DOHH2 (cell line): ENCODE measurements at regions not wholly inside any gene's neighbourhood (a gene's known extent, or its start where the extent isn't known, plus 50 kb on each side); places are given as distances from the start of the nearest gene placed in this dataset.

Source experiments
- H3F3A ChIP-seq: fragments of 200-600 bp; sonication (generic), shearing (Covaris generic); 2 replicates; pipeline ENCODE4 v1.6.0; 2016; ENCODE audit warnings: antibody characterized with exemption, mild to moderate bottlenecking; ENCODE audit not compliant: control insufficient read depth, insufficient read depth
- H3K27ac ChIP-seq: fragments of 200-600 bp; sonication (generic); 2 replicates; pipeline ENCODE4 v1.5.1; 2014; ENCODE audit warnings: low read depth, mild to moderate bottlenecking, low read length, moderate library complexity
- H3K27me3 ChIP-seq: fragments of 200-600 bp; sonication (generic); 2 replicates; pipeline ENCODE4 v1.6.1; 2014; ENCODE audit warnings: mild to moderate bottlenecking, low read length, mixed read lengths; ENCODE audit not compliant: control insufficient read depth
- H3K36me3 ChIP-seq: fragments of 200-600 bp; sonication (generic); 2 replicates; pipeline ENCODE4 v1.6.1; 2014; ENCODE audit warnings: mild to moderate bottlenecking, low read length, moderate library complexity, mixed read lengths; ENCODE audit not compliant: control insufficient read depth
- H3K4me1 ChIP-seq: fragments of 200-600 bp; sonication (generic); 2 replicates; pipeline ENCODE4 v1.6.1; 2014; ENCODE audit warnings: mild to moderate bottlenecking, low read length, mixed read lengths; ENCODE audit not compliant: control insufficient read depth
- H3K4me2 ChIP-seq: fragments of 200-600 bp; sonication (generic); 2 replicates; pipeline ENCODE4 v1.6.0; 2014; ENCODE audit warnings: mild to moderate bottlenecking, low read length, moderate library complexity
- H3K4me3 ChIP-seq: fragments of 200-600 bp; sonication (generic); 2 replicates; pipeline ENCODE4 v1.5.1; 2014; ENCODE audit warnings: mild to moderate bottlenecking, low read length, mixed read lengths
- H3K79me2 ChIP-seq: fragments of 200-600 bp; sonication (generic); 2 replicates; pipeline ENCODE4 v1.6.1; 2014; ENCODE audit warnings: mild to moderate bottlenecking, low read length, mixed read lengths; ENCODE audit not compliant: control insufficient read depth
- H3K9me2 ChIP-seq: fragments of 200-600 bp; sonication (generic); replicated peaks from 2 replicates; pipeline ENCODE4 v1.6.1; 2014; ENCODE audit warnings: mild to moderate bottlenecking, low read length, mixed read lengths; ENCODE audit not compliant: control insufficient read depth
- H3K9me3 ChIP-seq: fragments of 200-600 bp; sonication (generic); 2 replicates; pipeline ENCODE4 v1.6.1; 2014; ENCODE audit warnings: antibody characterized with exemption, low read length, mixed read lengths; ENCODE audit not compliant: control insufficient read depth, insufficient read depth
- H4K20me1 ChIP-seq: fragments of 200-600 bp; sonication (generic); 2 replicates; pipeline ENCODE4 v1.6.0; 2014; ENCODE audit warnings: low read depth, mild to moderate bottlenecking, antibody characterized with exemption, low read length, moderate library complexity; ENCODE audit not compliant: control insufficient read depth, insufficient read depth
- EZH2phosphoT487 ChIP-seq: fragments of 200-600 bp; sonication (generic); IDR thresholded peaks from 2 replicates; pipeline ENCODE4 v1.6.1; 2017; ENCODE audit warnings: borderline replicate concordance, mild to moderate bottlenecking, antibody characterized with exemption, low read length, moderate library complexity, mixed read lengths
- TF ChIP-seq, protein P1 (sequence below): fragments of 200-600 bp; sonication (generic); IDR thresholded peaks from one replicate; pipeline ENCODE4 v1.5.1; 2014; ENCODE audit warnings: antibody characterized with exemption, mild to moderate bottlenecking, low read depth, low read length; ENCODE audit not compliant: poor library complexity, severe bottlenecking

DNA sequence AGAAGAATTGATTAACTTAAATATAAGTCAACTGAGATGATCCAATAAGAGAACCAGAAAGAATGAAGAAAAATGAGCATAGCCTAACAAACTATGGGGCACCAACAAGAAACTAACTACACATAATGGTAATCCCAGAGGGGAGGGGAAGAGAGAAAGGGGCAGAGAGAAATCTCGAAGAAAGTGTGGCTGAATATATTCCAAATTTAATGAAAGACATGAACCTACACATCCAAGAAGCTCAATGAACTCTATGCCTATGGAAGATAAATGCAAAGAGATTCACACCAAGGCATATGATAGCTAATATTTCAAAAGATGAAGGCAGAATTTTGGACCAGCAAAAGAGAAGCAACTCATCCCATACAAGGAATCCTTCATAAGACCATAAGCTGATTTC, 649.2 kb downstream of the ZEB2 start:
- H3K4me3 ChIP-seq, result no peak overlapping the region
- no peak overlapping the region for H3K4me2 ChIP-seq
- no peak overlapping the region for H3K27ac ChIP-seq
- no peaks in the 10 kb centered on the region for H3K4me1 ChIP-seq
- no peaks in the 10 kb centered on the region for H3K27me3 ChIP-seq
- no peaks in the 10 kb centered on the region for H3K79me2 ChIP-seq
- 0 out of 2 replicates have a peak, but pooled peaks cover 2% of the 10 kb centered on the region for H3K9me3 ChIP-seq
- H3F3A ChIP-seq, result no peaks in the 10 kb centered on the region
- TF ChIP-seq, protein P1, sequence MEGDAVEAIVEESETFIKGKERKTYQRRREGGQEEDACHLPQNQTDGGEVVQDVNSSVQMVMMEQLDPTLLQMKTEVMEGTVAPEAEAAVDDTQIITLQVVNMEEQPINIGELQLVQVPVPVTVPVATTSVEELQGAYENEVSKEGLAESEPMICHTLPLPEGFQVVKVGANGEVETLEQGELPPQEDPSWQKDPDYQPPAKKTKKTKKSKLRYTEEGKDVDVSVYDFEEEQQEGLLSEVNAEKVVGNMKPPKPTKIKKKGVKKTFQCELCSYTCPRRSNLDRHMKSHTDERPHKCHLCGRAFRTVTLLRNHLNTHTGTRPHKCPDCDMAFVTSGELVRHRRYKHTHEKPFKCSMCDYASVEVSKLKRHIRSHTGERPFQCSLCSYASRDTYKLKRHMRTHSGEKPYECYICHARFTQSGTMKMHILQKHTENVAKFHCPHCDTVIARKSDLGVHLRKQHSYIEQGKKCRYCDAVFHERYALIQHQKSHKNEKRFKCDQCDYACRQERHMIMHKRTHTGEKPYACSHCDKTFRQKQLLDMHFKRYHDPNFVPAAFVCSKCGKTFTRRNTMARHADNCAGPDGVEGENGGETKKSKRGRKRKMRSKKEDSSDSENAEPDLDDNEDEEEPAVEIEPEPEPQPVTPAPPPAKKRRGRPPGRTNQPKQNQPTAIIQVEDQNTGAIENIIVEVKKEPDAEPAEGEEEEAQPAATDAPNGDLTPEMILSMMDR, result no peak
- no peak for TF ChIP-seq EZH2phosphoT487
- H4K20me1 ChIP-seq, result no peaks in the 10 kb centered on the region
- H3K36me3 ChIP-seq, result no peaks in the 10 kb centered on the region
- H3K9me2 ChIP-seq, result no peaks in the 10 kb centered on the region

DNA sequence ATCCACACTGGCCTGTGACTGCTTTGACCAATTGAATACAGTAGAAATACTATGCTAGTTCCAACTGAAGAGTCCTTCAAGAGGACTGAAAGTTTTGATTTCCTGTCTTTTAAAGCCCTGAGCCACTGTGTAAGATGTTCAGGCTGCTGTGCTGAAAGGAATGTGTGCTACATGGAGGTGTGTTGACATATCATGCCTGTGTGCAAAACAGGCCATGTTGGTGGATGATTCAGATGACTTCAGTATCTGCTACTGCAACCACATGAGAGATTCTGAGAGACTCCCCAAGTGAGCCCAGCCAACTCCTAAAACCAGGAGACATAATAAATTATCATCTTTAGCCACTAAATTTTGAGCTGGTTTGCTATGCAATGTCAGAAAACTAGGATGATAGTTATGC, 662.9 kb downstream of the ZEB2 start:
- no peaks in the 10 kb centered on the region for H4K20me1 ChIP-seq
- no peaks in the 10 kb centered on the region for H3K36me3 ChIP-seq
- no peaks in the 10 kb centered on the region for H3K9me2 ChIP-seq
- no peaks in the 10 kb centered on the region for H3F3A ChIP-seq
- no peak overlapping the region for H3K4me3 ChIP-seq
- TF ChIP-seq EZH2phosphoT487, result no peak
- no peaks in the 10 kb centered on the region for H3K79me2 ChIP-seq
- no peaks in the 10 kb centered on the region for H3K4me1 ChIP-seq
- H3K4me2 ChIP-seq, result no peak overlapping the region
- no peaks in the 10 kb centered on the region for H3K9me3 ChIP-seq
- no peaks in the 10 kb centered on the region for H3K27me3 ChIP-seq
- no peak overlapping the region for H3K27ac ChIP-seq

- Histone ChIP-seq H3K4me1 (no peaks in the 10 kb centered on the region), H3K9me3 (no peaks in the 10 kb centered on the region), H3K79me2 (no peaks in the 10 kb centered on the region), H3K9me2 (no peaks in the 10 kb centered on the region), H3K4me3 (no peak overlapping the region), H3K4me2 (no peak overlapping the region), H3K36me3 (no peaks in the 10 kb centered on the region), H3K27me3 (no peaks in the 10 kb centered on the region), H3F3A (no peaks in the 10 kb centered on the region), H3K27ac (no peak overlapping the region), H4K20me1 (no peaks in the 10 kb centered on the region)
- TF ChIP-seq EZH2phosphoT487, result no peak
- TF ChIP-seq, protein P1, result peak; percentile 20
Observed at GRCh38 chr2:143852759-143853158, 667.2 kb downstream of the ZEB2 start.

- H3K9me2 ChIP-seq, result no peaks in the 10 kb centered on the region
- H3K4me3 ChIP-seq, result no peak overlapping the region
- H3K9me3 ChIP-seq, result no peaks in the 10 kb centered on the region
- H3K4me1 ChIP-seq, result no peaks in the 10 kb centered on the region
- no peak for TF ChIP-seq EZH2phosphoT487
- TF ChIP-seq, protein P1, result no peak
- H3K36me3 ChIP-seq, result no peaks in the 10 kb centered on the region
- H4K20me1 ChIP-seq, result no peaks in the 10 kb centered on the region
- H3K27ac ChIP-seq, result no peak overlapping the region
- H3K4me2 ChIP-seq, result no peak overlapping the region
- no peaks in the 10 kb centered on the region for H3F3A ChIP-seq
- H3K27me3 ChIP-seq, result no peaks in the 10 kb centered on the region
- H3K79me2 ChIP-seq, result no peaks in the 10 kb centered on the region
Observed at GRCh38 chr2:143850084-143850483, 669.8 kb downstream of the ZEB2 start.
